ENCODE measurements at regions not wholly inside any gene's neighbourhood (a gene's known extent, or its start where the extent isn't known, plus 50 kb on each side); places are given as distances from the start of the nearest gene placed in this dataset.
"Not testable (repeated sequence)": the region's sequence is repeated elsewhere in the genome, so short reads cannot be mapped to it uniquely, and the experiment has no call there.

DNA sequence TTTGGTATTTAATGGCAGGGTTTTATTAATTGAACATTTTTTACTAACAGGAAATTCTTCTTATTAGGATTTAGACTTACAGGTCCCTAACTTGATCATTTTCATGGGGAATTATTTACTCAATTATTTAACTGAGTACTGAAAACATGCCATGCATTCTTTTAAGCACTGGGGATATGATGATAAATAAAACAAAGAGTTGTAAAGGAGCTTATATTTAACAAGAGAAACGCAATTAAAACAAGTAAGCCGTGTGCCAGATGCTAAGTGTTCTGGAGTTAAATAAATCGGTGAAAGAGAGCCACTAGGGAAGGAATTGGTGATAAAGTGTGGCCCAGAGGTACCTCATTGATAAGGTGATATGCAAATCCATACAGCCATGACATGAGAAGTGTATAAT lies 214.2 kb upstream of the HTR1E start:
- Mint-ChIP-seq H3K27me3 (no peaks in the 10 kb centered on the region), H3K9me3 (peaks cover 22% of the 10 kb centered on the region), H3K4me1 (ENCODE audit: low read depth in 2 of 2) (no peaks in the 10 kb centered on the region), H3K27ac (no peak overlapping the region), H3K4me3 (no peak overlapping the region), H3K36me3 (no peaks in the 10 kb centered on the region)
- no peak for ATAC-seq
- no peak for DNase-seq (ENCODE audit: low spot score)

DNA sequence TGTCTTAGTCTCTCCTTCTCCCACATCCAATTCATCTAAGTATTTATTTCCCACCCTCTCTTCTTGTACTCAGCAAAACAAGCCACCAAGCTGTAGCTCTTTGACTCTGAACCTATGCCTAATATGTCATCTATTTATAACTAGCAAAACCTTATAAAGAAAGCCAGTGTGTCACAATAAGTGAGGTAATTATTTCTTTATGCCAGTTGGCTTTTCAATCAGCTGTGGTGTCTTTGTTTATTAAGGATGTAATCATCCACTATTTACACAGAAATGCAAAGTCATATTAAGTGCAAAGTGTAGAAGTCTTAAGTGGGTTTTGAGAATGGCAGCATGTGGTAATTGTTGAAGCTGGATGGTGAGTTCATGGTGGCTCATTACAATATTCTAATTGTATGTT lies 215.2 kb upstream of the HTR1E start:
- no peak overlapping the region for H3K4me3 Mint-ChIP-seq
- no peaks in the 10 kb centered on the region for H3K36me3 Mint-ChIP-seq
- H3K4me1 Mint-ChIP-seq (ENCODE audit: low read depth in 2 of 2): no peaks in the 10 kb centered on the region
- DNase-seq (ENCODE audit: low spot score): no peak
- H3K9me3 Mint-ChIP-seq: peaks cover 19% of the 10 kb centered on the region
- ATAC-seq: no peak
- H3K27ac Mint-ChIP-seq: no peak overlapping the region
- H3K27me3 Mint-ChIP-seq: no peaks in the 10 kb centered on the region

DNA sequence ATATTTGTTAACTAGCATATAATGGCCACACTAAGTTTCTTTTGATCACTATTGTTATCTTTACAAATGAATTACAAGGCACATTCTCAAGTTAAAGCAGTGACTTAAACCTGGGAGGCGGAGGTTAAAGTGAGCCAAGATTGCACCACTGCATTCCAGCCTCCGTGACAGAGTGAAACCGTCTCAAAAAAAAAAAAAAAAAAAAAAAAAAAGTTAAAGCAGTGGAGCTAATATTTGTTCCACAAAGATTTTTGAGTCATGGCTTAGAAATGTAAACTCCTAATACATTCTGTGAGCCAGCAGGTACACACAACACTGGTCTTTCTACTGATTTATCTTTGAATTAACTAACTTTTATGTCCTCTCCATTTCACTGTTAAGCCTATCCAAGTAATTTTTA lies 221.7 kb upstream of the HTR1E start:
- H3K4me1 Mint-ChIP-seq (ENCODE audit: low read depth in 2 of 2): no peaks in the 10 kb centered on the region
- H3K27me3 Mint-ChIP-seq: no peaks in the 10 kb centered on the region
- no peak overlapping the region for H3K4me3 Mint-ChIP-seq
- H3K27ac Mint-ChIP-seq: no peak overlapping the region
- peaks cover 22% of the 10 kb centered on the region for H3K9me3 Mint-ChIP-seq
- no peaks in the 10 kb centered on the region for H3K36me3 Mint-ChIP-seq
- DNase-seq (ENCODE audit: low spot score): no peak
- no peak for ATAC-seq

DNA sequence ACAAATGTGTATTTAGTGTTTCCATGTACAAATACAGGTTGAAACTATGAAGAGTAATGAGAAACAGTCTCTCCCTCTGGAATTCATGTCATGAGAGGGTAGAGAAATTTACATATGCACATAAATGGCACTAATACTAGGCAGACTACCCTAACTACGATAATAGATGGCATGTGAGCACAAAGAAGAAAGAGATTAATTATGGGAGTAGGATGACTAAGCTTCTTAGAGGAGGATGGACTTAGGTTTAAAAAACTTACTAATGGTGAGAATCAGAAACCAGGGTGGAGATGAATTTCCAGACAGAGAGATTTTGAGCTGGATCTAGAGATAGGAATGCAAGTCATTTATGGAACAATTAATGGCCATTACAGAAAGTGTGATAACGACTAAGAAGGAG lies 225.3 kb upstream of the HTR1E start:
- ATAC-seq (no peak), DNase-seq (ENCODE audit: low spot score) (no peak)
- no peaks in the 10 kb centered on the region for H3K27me3 Mint-ChIP-seq
- H3K4me1 Mint-ChIP-seq (ENCODE audit: low read depth in 2 of 2): no peaks in the 10 kb centered on the region
- H3K9me3 Mint-ChIP-seq: peaks cover 24% of the 10 kb centered on the region
- no peak overlapping the region for H3K4me3 Mint-ChIP-seq
- no peak overlapping the region for H3K27ac Mint-ChIP-seq
- no peaks in the 10 kb centered on the region for H3K36me3 Mint-ChIP-seq

DNA sequence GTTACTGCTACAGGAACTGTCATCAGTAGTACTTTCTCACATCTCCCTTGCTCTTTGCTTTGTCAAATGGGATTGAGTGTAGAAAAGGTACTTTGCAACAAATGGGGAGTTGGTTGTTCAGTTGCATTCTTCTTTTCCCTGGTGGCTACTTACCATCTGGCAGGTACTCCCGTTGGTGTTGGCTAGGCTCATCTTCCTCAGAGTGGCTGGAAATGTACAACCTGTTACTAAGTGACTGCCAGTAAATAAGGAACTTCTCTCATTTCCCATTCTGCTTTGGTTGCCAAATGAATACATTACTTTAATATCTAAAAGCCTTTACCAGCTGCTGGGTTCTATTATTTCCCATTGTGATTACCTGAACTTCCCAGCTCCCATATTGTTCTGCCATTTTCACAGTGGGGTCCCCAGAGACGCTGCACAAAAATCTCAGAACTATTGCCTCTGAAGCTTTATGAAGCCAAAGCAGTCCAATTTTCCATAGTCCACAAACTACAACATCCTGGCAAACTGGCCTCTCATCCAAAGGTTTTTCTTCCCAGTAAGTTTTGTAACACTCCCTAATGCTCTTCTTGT lies 229.7 kb upstream of the HTR1E start:
- peaks cover 36% of the 10 kb centered on the region for H3K9me3 Mint-ChIP-seq
- H3K4me1 Mint-ChIP-seq (ENCODE audit: low read depth in 2 of 2): no peaks in the 10 kb centered on the region
- no peak for DNase-seq (ENCODE audit: low spot score)
- ATAC-seq: no peak
- no peaks in the 10 kb centered on the region for H3K27me3 Mint-ChIP-seq
- no peak overlapping the region for H3K27ac Mint-ChIP-seq
- H3K4me3 Mint-ChIP-seq: no peak overlapping the region
- peaks cover 4% of the 10 kb centered on the region for H3K36me3 Mint-ChIP-seq

DNA sequence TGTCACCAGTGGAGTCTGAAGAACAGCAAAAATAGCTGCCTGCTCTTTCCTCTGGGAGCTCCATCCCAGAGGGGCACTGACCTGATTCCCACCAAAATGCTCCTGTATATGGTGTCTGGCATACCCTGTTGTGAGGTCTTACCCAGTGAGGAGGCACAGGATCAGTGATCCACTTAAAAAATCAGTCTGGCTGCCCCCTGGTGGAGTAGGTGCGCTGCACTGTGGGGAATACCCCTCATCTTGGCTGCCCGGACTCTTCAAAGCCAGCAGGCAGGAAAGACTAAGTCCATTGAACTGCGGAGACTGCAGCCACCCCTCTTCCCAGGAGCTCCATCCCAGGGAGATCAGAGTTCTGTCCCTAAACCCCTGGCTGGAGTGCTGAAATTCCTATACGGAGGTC lies 230.9 kb upstream of the HTR1E start:
- no peaks in the 10 kb centered on the region for H3K4me1 Mint-ChIP-seq (ENCODE audit: low read depth in 2 of 2)
- H3K36me3 Mint-ChIP-seq: peaks cover 9% of the 10 kb centered on the region
- no peak overlapping the region for H3K4me3 Mint-ChIP-seq
- DNase-seq (ENCODE audit: low spot score) (no peak), ATAC-seq (no peak)
- peaks cover 43% of the 10 kb centered on the region for H3K9me3 Mint-ChIP-seq
- H3K27me3 Mint-ChIP-seq: no peaks in the 10 kb centered on the region
- no peak overlapping the region for H3K27ac Mint-ChIP-seq

DNA sequence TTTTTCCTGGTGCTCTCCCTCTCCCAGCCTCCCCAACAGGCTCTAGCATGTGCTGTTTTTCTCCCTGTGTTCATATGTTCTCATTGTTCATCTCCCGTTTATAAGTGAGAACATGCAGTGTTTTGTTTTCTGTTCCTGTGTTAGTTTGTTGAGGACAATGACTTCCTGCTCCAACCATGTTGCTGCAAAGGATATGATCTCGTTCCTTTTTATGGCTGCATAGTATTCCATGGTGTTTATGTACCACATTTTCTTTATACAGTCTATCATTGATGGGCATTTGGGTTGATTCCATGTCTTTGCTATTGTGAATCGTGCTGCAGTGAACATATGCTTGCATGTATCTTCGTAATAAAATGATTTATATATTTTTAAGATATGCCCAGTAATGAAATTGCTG lies 236.1 kb upstream of the HTR1E start:
- not testable (repeated sequence) for DNase-seq (ENCODE audit: low spot score); H3K36me3 Mint-ChIP-seq; H3K27ac Mint-ChIP-seq; ATAC-seq; H3K4me3 Mint-ChIP-seq; H3K4me1 Mint-ChIP-seq (ENCODE audit: low read depth in 2 of 2); H3K27me3 Mint-ChIP-seq
- peaks cover 33% of the 10 kb centered on the region for H3K9me3 Mint-ChIP-seq

DNA sequence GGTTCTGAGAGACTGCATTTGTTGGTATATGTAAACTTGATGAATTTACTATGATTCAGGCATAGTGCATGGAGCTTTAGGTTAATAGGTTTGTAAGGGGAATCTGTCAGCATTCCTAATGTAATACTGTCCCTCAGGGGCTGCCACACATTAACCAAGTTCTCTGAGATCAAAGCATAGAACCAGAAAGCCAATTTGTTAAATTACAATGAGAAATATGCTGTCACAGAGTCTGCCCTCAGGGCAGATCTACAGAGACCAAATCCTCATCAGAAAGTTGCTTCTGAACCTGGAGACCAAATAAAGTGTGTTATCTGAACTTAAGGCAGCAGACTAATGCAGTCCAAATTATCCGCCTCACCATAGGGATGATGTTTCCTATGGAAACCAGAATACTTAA lies 250.8 kb upstream of the HTR1E start:
- ATAC-seq (no peak), DNase-seq (ENCODE audit: low spot score) (no peak)

DNA sequence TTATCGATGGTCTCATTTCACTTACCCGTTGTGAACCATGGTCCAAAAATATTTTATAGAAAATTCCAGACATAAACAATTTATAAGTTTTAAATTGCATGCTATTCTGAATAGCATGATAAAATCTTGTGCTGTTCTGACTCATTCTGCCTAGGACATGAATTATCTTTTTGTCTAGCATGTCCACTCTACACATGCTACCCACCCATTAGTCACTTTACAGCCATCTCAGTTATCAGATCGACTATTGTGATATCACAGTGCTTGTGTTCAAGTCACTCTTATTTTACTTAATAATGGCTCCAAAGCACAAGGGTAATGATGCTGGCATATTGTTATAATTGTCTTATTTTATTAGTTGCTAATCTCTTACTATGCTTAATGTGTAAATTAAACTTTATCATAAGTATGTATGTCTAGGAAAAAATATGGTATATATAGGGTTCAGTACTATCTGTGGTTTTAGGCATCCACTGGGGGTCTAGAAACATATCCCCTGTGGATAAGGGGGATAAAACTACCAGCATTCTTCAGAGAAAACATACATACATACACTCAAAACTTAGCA lies 252.0 kb upstream of the HTR1E start:
- Mint-ChIP-seq H3K4me3 (no peak overlapping the region), H3K36me3 (no peaks in the 10 kb centered on the region), H3K27me3 (no peaks in the 10 kb centered on the region), H3K4me1 (ENCODE audit: low read depth in 2 of 2) (no peaks in the 10 kb centered on the region), H3K27ac (no peak overlapping the region), H3K9me3 (peaks cover 11% of the 10 kb centered on the region)
- ATAC-seq (no peak), DNase-seq (ENCODE audit: low spot score) (no peak)

More for the DNA sequence above, 250.8 kb upstream of the HTR1E start:
- no peaks in the 10 kb centered on the region for H3K27me3 Mint-ChIP-seq
- H3K9me3 Mint-ChIP-seq: peaks cover 11% of the 10 kb centered on the region
- H3K36me3 Mint-ChIP-seq: no peaks in the 10 kb centered on the region
- H3K4me1 Mint-ChIP-seq (ENCODE audit: low read depth in 2 of 2): no peaks in the 10 kb centered on the region
- H3K4me3 Mint-ChIP-seq: no peak overlapping the region
- H3K27ac Mint-ChIP-seq: no peak overlapping the region

DNA sequence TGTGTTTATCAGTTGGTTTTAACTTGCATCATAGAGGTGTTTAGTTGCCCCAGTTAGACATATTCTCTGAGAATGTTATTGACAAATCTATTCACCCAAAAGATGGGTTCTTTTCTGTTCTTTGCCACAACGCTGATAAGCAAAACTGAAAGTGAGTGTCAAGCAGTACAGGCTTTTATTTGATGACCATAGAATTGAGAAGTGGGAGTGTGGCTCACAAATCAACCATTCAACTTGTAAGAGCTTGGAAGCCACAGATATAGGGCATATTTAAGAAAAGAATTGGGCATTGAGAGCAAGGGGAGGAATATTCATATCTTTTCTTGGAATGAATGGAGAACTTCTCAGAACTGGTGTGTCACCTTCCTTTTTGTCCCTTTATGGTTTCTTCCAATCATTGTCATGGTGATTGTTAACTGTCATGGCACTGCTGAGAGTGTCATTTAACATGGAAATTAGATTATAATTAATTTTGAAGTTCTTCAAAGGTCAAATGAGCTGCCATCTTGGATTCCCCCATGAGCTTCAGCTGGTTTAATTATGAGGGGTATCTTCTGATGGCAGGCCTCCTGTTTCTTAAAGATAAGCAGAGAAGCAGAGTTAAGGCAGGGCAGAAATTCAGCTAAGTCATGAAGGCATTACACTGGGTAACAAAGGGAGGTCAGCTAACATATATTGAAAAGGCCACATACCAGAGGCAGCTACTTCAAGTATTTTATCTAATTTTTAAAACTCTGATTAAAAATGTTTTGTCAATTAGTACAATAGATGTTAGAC lies 254.0 kb upstream of the HTR1E start:
- no peaks in the 10 kb centered on the region for H3K4me1 Mint-ChIP-seq (ENCODE audit: low read depth in 2 of 2)
- ATAC-seq (no peak), DNase-seq (ENCODE audit: low spot score) (no peak)
- H3K4me3 Mint-ChIP-seq: no peak overlapping the region
- H3K27me3 Mint-ChIP-seq: no peaks in the 10 kb centered on the region
- H3K36me3 Mint-ChIP-seq: no peaks in the 10 kb centered on the region
- H3K27ac Mint-ChIP-seq: no peak overlapping the region
- peaks cover 11% of the 10 kb centered on the region for H3K9me3 Mint-ChIP-seq

DNA sequence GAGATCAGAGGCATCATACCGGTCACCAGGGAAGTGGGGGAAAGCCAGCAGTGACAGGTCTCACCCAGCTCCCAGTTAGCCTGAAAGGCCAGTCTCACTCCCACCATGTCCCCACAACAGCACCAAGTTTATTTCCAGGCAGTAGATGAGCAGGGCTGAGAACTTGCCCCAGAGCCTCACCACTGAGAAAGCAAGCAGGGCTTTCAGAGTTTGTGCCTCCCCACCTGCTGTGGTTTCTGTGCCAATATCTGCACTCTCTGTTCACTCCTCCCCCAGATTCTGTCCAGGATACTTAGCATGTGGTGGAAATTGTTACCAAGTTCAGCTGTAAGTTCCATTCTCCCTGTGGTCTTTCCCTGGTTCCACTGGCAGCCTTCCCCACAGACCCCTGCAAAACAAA lies 255.0 kb upstream of the HTR1E start:
- Mint-ChIP-seq H3K27ac (no peak overlapping the region), H3K4me3 (no peak overlapping the region), H3K27me3 (no peaks in the 10 kb centered on the region), H3K36me3 (no peaks in the 10 kb centered on the region), H3K9me3 (peaks cover 9% of the 10 kb centered on the region), H3K4me1 (ENCODE audit: low read depth in 2 of 2) (no peaks in the 10 kb centered on the region)
- ATAC-seq: no peak
- no peak for DNase-seq (ENCODE audit: low spot score)

DNA sequence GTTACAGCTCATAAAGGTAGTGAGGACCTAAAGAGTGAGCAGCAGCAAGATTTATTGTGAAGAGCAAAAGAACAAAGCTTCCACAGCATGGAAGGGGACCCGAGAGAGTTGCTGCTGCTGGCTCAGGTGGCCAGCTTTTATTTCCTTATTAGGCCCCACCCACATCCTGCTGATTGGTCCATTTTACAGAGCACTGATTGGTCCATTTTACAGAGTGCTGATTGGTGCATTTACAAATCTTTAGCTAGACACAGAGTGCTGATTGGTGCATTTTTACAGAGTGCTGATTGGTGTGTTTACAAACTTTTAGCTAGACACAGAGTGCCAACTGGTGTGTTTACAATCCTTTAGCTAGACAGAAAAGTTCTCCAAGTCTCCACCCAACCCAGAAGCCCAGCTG lies 256.2 kb upstream of the HTR1E start:
- ATAC-seq; H3K36me3 Mint-ChIP-seq; H3K27ac Mint-ChIP-seq; H3K4me1 Mint-ChIP-seq (ENCODE audit: low read depth in 2 of 2); H3K4me3 Mint-ChIP-seq; H3K27me3 Mint-ChIP-seq; DNase-seq (ENCODE audit: low spot score): not testable (repeated sequence)
- peaks cover 11% of the 10 kb centered on the region for H3K9me3 Mint-ChIP-seq

DNA sequence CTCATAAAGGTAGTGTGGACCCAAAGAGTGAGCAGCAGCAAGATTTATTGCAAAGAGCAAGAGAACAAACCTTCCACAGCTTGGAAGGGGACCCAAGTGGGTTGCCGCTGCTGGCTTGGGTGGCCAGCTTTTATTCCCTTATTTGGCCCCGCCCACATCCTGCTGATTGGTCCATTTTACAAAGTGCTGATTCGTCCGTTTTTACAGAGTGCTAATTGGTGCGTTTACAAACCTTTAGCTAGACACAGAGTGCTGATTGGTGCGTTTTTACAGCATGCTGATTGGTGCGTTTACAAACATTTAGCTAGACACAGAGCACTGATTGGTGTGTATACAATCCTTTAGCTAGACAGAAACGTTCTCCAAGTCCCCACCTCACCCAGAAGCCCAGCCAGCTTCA lies 265.2 kb upstream of the HTR1E start:
- H3K4me3 Mint-ChIP-seq; H3K4me1 Mint-ChIP-seq (ENCODE audit: low read depth in 2 of 2); H3K27me3 Mint-ChIP-seq; H3K36me3 Mint-ChIP-seq; ATAC-seq; DNase-seq (ENCODE audit: low spot score); H3K27ac Mint-ChIP-seq: not testable (repeated sequence)
- H3K9me3 Mint-ChIP-seq: peaks cover 39% of the 10 kb centered on the region

DNA sequence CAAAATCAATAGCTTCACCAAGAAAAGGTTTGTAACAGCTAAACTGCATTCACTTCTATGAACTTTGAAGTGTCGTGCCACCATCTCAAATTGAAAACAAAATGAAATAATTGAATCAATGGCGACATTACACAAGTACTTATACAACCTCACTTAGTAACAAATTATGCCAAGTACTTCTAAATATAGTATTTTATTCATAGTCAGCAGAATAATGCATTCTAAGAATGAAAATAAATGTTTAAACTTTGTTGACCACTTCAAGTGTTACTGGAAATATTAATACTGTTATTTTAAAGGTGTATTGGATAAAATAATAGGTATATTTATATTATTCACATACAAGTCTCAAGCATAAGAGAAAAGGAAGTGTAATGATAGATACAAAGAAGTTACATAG lies 280.1 kb upstream of the HTR1E start:
- H3K27me3 Mint-ChIP-seq: no peaks in the 10 kb centered on the region
- DNase-seq (ENCODE audit: low spot score) (no peak), ATAC-seq (no peak)
- H3K27ac Mint-ChIP-seq: no peak overlapping the region
- no peak overlapping the region for H3K4me3 Mint-ChIP-seq
- H3K9me3 Mint-ChIP-seq: peaks cover 12% of the 10 kb centered on the region
- H3K36me3 Mint-ChIP-seq: no peaks in the 10 kb centered on the region
- H3K4me1 Mint-ChIP-seq (ENCODE audit: low read depth in 2 of 2): no peaks in the 10 kb centered on the region

All from natural killer cell treated with Interleukin-12 subunit alpha and Interleukin-12 subunit beta and Interleukin-15 and Interleukin-18, amount 100 ng/mL, for 72 hours (primary cell).